ENCODE measurements at regions not wholly inside any gene's neighbourhood (a gene's known extent, or its start where the extent isn't known, plus 50 kb on each side); places are given as distances from the start of the nearest gene placed in this dataset.

DNA sequence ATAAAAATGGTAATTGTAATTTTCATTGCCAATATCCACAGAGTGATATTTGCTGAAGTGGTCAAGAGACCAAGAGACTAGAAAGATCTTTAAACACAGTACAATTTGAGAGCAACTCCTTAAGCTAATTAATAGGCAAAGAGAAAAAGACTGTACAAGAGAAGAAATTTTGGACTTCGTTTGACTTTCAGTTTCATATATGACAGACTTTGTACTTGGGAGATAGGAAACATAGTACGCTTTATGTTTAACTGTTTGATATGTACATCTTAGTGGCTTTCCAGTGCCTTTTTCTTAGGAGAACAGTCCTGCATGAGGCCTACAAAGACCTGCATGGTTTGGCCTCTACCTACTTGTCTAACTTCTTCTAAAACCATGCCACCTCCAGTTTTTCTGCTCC, 1118.1 kb downstream of the TRHDE start:
- TF ChIP-seq, protein P1, sequence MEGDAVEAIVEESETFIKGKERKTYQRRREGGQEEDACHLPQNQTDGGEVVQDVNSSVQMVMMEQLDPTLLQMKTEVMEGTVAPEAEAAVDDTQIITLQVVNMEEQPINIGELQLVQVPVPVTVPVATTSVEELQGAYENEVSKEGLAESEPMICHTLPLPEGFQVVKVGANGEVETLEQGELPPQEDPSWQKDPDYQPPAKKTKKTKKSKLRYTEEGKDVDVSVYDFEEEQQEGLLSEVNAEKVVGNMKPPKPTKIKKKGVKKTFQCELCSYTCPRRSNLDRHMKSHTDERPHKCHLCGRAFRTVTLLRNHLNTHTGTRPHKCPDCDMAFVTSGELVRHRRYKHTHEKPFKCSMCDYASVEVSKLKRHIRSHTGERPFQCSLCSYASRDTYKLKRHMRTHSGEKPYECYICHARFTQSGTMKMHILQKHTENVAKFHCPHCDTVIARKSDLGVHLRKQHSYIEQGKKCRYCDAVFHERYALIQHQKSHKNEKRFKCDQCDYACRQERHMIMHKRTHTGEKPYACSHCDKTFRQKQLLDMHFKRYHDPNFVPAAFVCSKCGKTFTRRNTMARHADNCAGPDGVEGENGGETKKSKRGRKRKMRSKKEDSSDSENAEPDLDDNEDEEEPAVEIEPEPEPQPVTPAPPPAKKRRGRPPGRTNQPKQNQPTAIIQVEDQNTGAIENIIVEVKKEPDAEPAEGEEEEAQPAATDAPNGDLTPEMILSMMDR (IDR thresholded peaks at IDR 0.05), result no peak
- TF ChIP-seq ZFX (IDR thresholded peaks at IDR 0.05; ENCODE audit: borderline replicate concordance), result no peak
